ENCODE measurements at regions not wholly inside any gene's neighbourhood (a gene's known extent, or its start where the extent isn't known, plus 50 kb on each side); places are given as distances from the start of the nearest gene placed in this dataset.

DNA sequence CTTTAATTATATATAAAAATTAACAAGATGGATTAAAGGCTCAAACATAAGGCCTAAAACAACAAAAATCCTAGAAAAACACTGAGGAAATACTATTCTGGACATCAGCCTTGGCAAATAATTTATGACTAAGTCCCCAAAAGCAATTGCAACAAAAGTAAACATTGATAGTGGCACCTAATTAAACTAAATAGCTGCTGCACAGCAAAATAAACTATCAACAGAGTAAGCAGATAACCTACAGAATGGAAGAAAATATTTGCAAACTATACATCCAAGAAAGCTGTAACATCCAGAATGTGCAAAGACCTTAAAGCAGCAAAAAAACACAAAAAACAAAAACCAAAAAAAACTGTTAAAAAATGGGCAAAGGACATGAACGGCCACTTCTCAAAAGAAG, 384.0 kb upstream of the SEMA3D start:
- Histone ChIP-seq H3K9me3 (ENCODE audit: severe bottlenecking) (no peaks in the 10 kb centered on the region), H3K27ac (no peak overlapping the region), H3K4me3 (ENCODE audit: low read depth, low read length) (no peak overlapping the region), H3K27me3 (ENCODE audit: insufficient read depth, low read depth, severe bottlenecking) (no peaks in the 10 kb centered on the region), H3K36me3 (no peaks in the 10 kb centered on the region)
- TF ChIP-seq, protein P1, sequence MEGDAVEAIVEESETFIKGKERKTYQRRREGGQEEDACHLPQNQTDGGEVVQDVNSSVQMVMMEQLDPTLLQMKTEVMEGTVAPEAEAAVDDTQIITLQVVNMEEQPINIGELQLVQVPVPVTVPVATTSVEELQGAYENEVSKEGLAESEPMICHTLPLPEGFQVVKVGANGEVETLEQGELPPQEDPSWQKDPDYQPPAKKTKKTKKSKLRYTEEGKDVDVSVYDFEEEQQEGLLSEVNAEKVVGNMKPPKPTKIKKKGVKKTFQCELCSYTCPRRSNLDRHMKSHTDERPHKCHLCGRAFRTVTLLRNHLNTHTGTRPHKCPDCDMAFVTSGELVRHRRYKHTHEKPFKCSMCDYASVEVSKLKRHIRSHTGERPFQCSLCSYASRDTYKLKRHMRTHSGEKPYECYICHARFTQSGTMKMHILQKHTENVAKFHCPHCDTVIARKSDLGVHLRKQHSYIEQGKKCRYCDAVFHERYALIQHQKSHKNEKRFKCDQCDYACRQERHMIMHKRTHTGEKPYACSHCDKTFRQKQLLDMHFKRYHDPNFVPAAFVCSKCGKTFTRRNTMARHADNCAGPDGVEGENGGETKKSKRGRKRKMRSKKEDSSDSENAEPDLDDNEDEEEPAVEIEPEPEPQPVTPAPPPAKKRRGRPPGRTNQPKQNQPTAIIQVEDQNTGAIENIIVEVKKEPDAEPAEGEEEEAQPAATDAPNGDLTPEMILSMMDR (IDR thresholded peaks at IDR 0.05; ENCODE audit: low read depth, low read length): no peak
- no peak for DNase-seq

DNA sequence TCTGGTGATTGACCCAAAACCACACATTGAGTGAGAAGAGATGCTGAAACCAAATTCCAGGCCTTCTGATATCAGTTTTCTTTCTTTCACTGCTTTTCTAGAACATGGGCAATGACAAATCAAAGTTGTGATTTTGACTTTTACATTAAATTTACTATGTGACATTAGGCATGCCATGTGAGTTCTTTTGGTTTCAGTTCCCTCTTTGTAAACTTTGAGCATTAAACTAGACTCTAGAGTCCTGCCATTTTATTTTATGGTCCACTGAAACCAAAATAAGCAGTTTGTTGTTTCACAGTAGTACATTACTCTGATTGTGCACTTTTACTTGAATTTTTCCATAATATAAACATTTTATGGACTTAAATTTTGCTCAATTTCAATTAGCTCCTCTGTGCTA, 381.1 kb upstream of the SEMA3D start:
- Histone ChIP-seq H3K27me3 (ENCODE audit: insufficient read depth, low read depth, severe bottlenecking) (no peaks in the 10 kb centered on the region), H3K4me3 (ENCODE audit: low read depth, low read length) (no peak overlapping the region), H3K36me3 (no peaks in the 10 kb centered on the region), H3K9me3 (ENCODE audit: severe bottlenecking) (no peaks in the 10 kb centered on the region), H3K27ac (no peak overlapping the region)
- TF ChIP-seq, protein P1 (IDR thresholded peaks at IDR 0.05; ENCODE audit: low read depth, low read length): no peak
- DNase-seq: no peak

DNA sequence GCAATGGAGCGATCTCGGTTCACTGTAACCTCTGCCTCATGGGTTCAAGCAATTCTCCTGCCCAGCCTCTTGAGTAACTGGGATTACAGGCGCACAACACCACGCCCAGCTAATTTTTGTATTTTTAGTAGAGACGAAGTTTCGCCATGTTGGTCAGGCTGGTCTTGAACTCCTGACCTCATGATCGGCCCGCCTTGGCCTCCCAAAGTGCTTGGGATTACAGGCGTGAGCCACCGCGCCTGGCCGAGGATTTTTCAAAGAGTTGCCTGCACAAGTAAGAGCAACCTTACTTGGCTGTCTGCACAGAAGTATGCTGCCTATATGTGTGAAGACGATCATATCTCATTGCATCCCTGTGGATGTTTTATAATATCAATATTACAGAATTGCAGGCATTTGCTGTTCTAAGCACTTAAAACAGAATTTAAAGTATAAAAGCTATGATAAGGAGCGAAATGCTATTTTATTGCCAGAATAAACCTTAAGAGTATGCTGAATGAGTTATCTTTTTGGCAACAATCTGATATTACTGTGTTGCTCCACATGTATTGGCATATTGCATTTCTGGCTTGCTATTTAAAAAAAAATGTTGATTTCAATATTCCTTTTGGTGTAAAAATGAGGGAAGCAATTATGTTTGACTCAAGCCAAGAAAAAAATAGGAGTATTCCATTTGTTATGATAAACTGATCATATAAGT, 379.4 kb upstream of the SEMA3D start:
- no peak overlapping the region for H3K27ac ChIP-seq
- H3K4me3 ChIP-seq (ENCODE audit: low read depth, low read length): no peak overlapping the region
- H3K9me3 ChIP-seq (ENCODE audit: severe bottlenecking): no peaks in the 10 kb centered on the region
- no peak for DNase-seq
- TF ChIP-seq, protein P1 (IDR thresholded peaks at IDR 0.05; ENCODE audit: low read depth, low read length): no peak
- H3K27me3 ChIP-seq (ENCODE audit: insufficient read depth, low read depth, severe bottlenecking): no peaks in the 10 kb centered on the region
- no peaks in the 10 kb centered on the region for H3K36me3 ChIP-seq

DNA sequence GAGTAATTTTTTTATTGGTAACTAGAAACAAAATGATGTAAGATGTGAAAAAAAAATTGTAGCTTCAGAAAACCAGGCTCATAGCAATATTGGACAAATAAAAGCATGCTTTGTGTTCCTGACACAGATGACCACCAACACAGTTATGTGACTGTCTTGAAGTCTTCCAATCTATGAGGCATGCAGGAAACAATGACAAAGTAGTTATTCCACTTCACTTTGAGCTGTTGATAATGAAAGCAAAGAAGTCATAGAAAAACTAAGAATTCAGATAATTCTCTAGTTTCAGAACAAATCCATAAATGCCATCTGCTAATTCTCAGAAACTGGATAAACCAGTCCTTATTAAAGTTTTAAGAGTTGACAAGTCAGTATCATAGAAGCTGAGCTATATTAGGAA, 378.4 kb upstream of the SEMA3D start:
- H3K27ac ChIP-seq: no peak overlapping the region
- TF ChIP-seq, protein P1 (IDR thresholded peaks at IDR 0.05; ENCODE audit: low read depth, low read length): no peak

DNA sequence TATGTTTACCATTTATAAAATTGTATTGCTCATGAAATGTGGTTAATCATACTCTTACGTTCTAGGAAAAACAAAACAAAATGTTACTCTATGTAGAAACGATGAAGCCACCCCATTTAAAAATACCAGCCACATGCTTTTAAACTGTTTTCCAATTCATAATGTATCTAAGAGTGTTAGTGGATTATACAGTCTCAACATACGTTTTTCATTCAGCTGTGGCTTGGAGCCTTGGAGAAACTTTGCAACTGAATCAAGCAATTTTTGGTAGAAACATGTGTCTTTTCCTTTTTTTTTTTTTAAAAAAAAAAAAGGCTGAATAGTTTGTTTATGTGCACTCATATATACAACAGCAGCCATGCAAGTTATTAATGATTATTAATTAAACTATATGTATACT, 378.0 kb upstream of the SEMA3D start:
- Histone ChIP-seq H3K27me3 (ENCODE audit: insufficient read depth, low read depth, severe bottlenecking) (no peaks in the 10 kb centered on the region), H3K36me3 (no peaks in the 10 kb centered on the region), H3K9me3 (ENCODE audit: severe bottlenecking) (no peaks in the 10 kb centered on the region), H3K27ac (no peak overlapping the region), H3K4me3 (ENCODE audit: low read depth, low read length) (no peak overlapping the region)
- TF ChIP-seq, protein P1 (IDR thresholded peaks at IDR 0.05; ENCODE audit: low read depth, low read length): no peak
- no peak for DNase-seq

More for the DNA sequence above, 378.4 kb upstream of the SEMA3D start:
- Histone ChIP-seq H3K36me3 (no peaks in the 10 kb centered on the region), H3K27me3 (ENCODE audit: insufficient read depth, low read depth, severe bottlenecking) (no peaks in the 10 kb centered on the region), H3K4me3 (ENCODE audit: low read depth, low read length) (no peak overlapping the region), H3K9me3 (ENCODE audit: severe bottlenecking) (no peaks in the 10 kb centered on the region)
- DNase-seq: no peak

DNA sequence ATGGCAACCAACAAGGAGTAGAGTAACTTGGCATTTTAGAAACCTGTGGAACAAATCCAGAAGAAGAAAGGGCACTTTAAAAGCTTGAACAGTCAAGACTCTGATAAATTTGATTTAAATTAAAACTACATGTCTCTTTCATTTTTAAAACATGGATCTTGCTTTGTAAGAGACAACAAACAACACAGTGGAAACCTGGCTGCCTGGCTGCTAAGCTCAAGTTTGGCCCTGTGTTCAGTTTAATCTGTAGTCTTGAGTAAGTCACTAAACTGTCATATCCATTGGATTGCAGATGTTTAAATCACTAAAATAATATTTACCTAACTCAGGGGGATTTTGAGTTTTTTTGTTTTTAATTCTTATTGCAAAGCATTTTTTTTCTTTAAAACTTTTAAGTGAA, 374.9 kb upstream of the SEMA3D start:
- H3K27ac ChIP-seq: no peak overlapping the region
- TF ChIP-seq, protein P1 (IDR thresholded peaks at IDR 0.05; ENCODE audit: low read depth, low read length): no peak

More for the DNA sequence above, 374.9 kb upstream of the SEMA3D start:
- no peak for DNase-seq
- no peaks in the 10 kb centered on the region for H3K27me3 ChIP-seq (ENCODE audit: insufficient read depth, low read depth, severe bottlenecking)
- no peak overlapping the region for H3K4me3 ChIP-seq (ENCODE audit: low read depth, low read length)
- no peaks in the 10 kb centered on the region for H3K9me3 ChIP-seq (ENCODE audit: severe bottlenecking)
- no peaks in the 10 kb centered on the region for H3K36me3 ChIP-seq
